Nephron progenitor cell (in vitro differentiated cells): ENCODE measurements at regions not wholly inside any gene's neighbourhood (a gene's known extent, or its start where the extent isn't known, plus 50 kb on each side); places are given as distances from the start of the nearest gene placed in this dataset.

Experiments
- DNase-seq: peaks from one replicate; pipeline ENCODE4 v3.0.0; 2021
- H3K27ac Mint-ChIP-seq: 2 replicates; pipeline ENCODE4 v1.8.0; 2021; ENCODE audit warnings: mild to moderate bottlenecking, moderate library complexity, mixed read lengths
- H3K27me3 Mint-ChIP-seq: 2 replicates; pipeline ENCODE4 v1.8.0; 2021; ENCODE audit warnings: mild to moderate bottlenecking, low read depth, mixed read lengths; ENCODE audit not compliant: poor library complexity
- H3K36me3 Mint-ChIP-seq: 2 replicates; pipeline ENCODE4 v1.8.0; 2021; ENCODE audit warnings: low read depth, mixed read lengths
- H3K4me1 Mint-ChIP-seq: 2 replicates; pipeline ENCODE4 v1.8.0; 2021; ENCODE audit warnings: mixed read lengths
- H3K4me3 Mint-ChIP-seq: 2 replicates; pipeline ENCODE4 v1.8.0; 2021; ENCODE audit warnings: mild to moderate bottlenecking, moderate library complexity, mixed read lengths
- H3K9me3 Mint-ChIP-seq: 2 replicates; pipeline ENCODE4 v1.8.0; 2021; ENCODE audit warnings: mild to moderate bottlenecking, moderate library complexity, mixed read lengths
- TF ChIP-seq, protein P1 (sequence below): fragments of 200-600 bp; sonication (generic); IDR thresholded peaks from 2 replicates; pipeline ENCODE4 v1.5.0; 2021; ENCODE audit warnings: antibody characterized with exemption

GRCh38 chrX:9278475-9279233 is 186.2 kb upstream of the TBL1X start:
- Mint-ChIP-seq H3K27ac (peak overlapping the region; percentile 77), H3K4me1 (peaks cover 31% of the 10 kb centered on the region), H3K9me3 (peaks cover 68% of the 10 kb centered on the region), H3K36me3 (no peaks in the 10 kb centered on the region), H3K4me3 (peak overlapping the region; percentile 20), H3K27me3 (peaks cover 5% of the 10 kb centered on the region)
- DNase-seq, result no peak
- TF ChIP-seq, protein P1, sequence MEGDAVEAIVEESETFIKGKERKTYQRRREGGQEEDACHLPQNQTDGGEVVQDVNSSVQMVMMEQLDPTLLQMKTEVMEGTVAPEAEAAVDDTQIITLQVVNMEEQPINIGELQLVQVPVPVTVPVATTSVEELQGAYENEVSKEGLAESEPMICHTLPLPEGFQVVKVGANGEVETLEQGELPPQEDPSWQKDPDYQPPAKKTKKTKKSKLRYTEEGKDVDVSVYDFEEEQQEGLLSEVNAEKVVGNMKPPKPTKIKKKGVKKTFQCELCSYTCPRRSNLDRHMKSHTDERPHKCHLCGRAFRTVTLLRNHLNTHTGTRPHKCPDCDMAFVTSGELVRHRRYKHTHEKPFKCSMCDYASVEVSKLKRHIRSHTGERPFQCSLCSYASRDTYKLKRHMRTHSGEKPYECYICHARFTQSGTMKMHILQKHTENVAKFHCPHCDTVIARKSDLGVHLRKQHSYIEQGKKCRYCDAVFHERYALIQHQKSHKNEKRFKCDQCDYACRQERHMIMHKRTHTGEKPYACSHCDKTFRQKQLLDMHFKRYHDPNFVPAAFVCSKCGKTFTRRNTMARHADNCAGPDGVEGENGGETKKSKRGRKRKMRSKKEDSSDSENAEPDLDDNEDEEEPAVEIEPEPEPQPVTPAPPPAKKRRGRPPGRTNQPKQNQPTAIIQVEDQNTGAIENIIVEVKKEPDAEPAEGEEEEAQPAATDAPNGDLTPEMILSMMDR, result no peak

DNA sequence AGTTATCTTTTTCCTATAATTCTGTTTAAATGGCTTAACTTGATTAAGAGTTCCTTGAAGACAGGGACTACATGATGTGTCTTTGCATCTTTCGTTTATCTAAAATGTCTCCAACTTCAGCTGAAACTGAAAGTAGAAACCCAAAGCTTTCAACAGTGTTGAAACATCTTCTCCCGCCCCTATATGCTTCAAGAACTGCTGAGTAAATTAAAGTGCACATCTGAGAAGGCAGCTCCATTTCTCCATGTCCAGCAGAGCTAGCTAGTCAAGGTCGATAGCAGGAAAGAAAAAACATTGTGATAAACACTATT is 185.7 kb upstream of the TBL1X start:
- TF ChIP-seq, protein P1, result no peak
- Mint-ChIP-seq H3K4me3 (peak overlapping the region; percentile 20), H3K27me3 (peaks cover 4% of the 10 kb centered on the region), H3K4me1 (peaks cover 31% of the 10 kb centered on the region), H3K27ac (peak overlapping the region; percentile 77), H3K9me3 (peaks cover 66% of the 10 kb centered on the region), H3K36me3 (no peaks in the 10 kb centered on the region)
- DNase-seq, result no peak

DNA sequence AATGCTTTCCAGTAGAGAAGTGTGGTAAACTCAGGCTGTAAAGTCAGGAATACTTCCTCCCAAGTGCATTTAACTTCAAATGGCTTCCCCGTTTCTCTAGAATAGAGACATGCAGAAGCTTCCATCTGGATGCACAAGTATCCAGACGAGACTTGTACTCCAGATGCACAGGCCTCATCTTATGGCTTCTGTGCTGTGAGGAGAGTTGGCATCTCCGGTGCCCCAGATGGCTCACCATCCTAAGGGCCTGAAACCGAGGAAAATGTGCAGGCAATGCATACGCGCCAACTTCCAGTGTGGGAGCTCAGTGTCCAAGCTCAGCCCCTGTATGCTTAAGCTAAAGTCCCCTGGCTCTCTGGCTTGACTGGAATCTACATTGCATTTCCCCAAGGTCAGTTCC is 184.0 kb upstream of the TBL1X start:
- DNase-seq, result no peak
- no peak overlapping the region for H3K4me3 Mint-ChIP-seq
- no peak overlapping the region for H3K27ac Mint-ChIP-seq
- TF ChIP-seq, protein P1, result no peak
- peaks cover 4% of the 10 kb centered on the region for H3K27me3 Mint-ChIP-seq
- H3K36me3 Mint-ChIP-seq, result no peaks in the 10 kb centered on the region
- H3K9me3 Mint-ChIP-seq, result peaks cover 56% of the 10 kb centered on the region
- peaks cover 26% of the 10 kb centered on the region for H3K4me1 Mint-ChIP-seq

GRCh38 chrX:9282325-9282724 is 182.5 kb upstream of the TBL1X start:
- Mint-ChIP-seq H3K4me3 (no peak overlapping the region), H3K4me1 (peaks cover 26% of the 10 kb centered on the region), H3K27me3 (peaks cover 4% of the 10 kb centered on the region), H3K9me3 (peaks cover 51% of the 10 kb centered on the region), H3K36me3 (no peaks in the 10 kb centered on the region), H3K27ac (no peak overlapping the region)
- TF ChIP-seq, protein P1, result no peak
- DNase-seq, result no peak

DNA sequence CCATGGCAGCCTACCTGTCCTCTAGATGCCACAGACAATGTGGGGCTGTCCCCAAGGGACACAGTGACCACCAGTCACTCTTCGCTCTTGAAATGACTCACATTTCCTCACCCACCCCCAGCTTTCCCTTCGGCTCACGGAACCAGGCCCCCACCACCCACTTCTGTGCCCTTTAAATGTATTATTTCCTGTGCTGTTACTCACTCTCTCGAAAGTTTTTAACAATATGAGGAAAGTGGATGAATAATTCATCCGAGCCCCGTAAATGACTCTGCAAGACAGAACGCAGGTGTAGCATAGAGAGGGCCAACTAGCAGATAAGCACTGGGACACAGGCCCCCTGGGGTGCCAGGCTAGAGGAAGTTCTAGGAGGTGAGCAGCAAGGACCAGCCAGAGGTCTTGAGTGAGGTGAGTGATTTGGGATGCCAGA is 179.5 kb upstream of the TBL1X start:
- TF ChIP-seq, protein P1, result no peak
- no peak overlapping the region for H3K4me3 Mint-ChIP-seq
- peaks cover 7% of the 10 kb centered on the region for H3K27me3 Mint-ChIP-seq
- DNase-seq, result no peak
- peaks cover 24% of the 10 kb centered on the region for H3K4me1 Mint-ChIP-seq
- no peak overlapping the region for H3K27ac Mint-ChIP-seq
- H3K36me3 Mint-ChIP-seq, result no peaks in the 10 kb centered on the region
- peaks cover 55% of the 10 kb centered on the region for H3K9me3 Mint-ChIP-seq

- Mint-ChIP-seq H3K27ac (peak overlapping the region; percentile 60), H3K4me1 (peaks cover 32% of the 10 kb centered on the region), H3K4me3 (no peak overlapping the region), H3K9me3 (peaks cover 52% of the 10 kb centered on the region), H3K36me3 (no peaks in the 10 kb centered on the region), H3K27me3 (peaks cover 7% of the 10 kb centered on the region)
- no peak for DNase-seq
- TF ChIP-seq, protein P1, result no peak
Measured at GRCh38 chrX:9286234-9286633, 178.6 kb upstream of the TBL1X start.
